ENCODE measurements at regions not wholly inside any gene's neighbourhood (a gene's known extent, or its start where the extent isn't known, plus 50 kb on each side); places are given as distances from the start of the nearest gene placed in this dataset.

- no peaks in the 10 kb centered on the region for H4K20me1 ChIP-seq (ENCODE audit: control insufficient read depth, insufficient read depth)
- SMC1A ChIA-PET (ENCODE audit: uncharacterized antibody, unreplicated experiment) = interaction anchor here (1.4 kb wide), 1 partner anchor 16 kb away, joined by 3 read pairs; no protein-coding TSS in a partner anchor
- H3K9me3 ChIP-seq (replicated peaks; ENCODE audit: control insufficient read depth, insufficient read depth, low read length) = no peaks in the 10 kb centered on the region
- CTCF ChIA-PET = interaction anchor here (1.4 kb wide), 1 partner anchor 19 kb away, joined by 3 read pairs; no protein-coding TSS in a partner anchor
- whole genome bisulfite sequencing (ENCODE audit: insufficient coverage, insufficient replicate concordance, low lambda C conversion rate, missing lambda C conversion rate) = 8% methylated on average over 9 of the region's 9 CpGs
- no TSS peak for BruUV-seq (replicated peaks)
- TF ChIP-seq POLR2A (IDR thresholded peaks at IDR 0.05; ENCODE audit: low read depth, low read length) = no peak
- TF ChIP-seq RCOR1 (conservative IDR thresholded peaks at IDR 0.05; ENCODE audit: low read depth, low read length) = no peak
- no peak for TF ChIP-seq RUNX3 (IDR thresholded peaks at IDR 0.05; ENCODE audit: low read length)
- RAD21 ChIA-PET (ENCODE audit: unreplicated experiment) = no interaction called here
- no peak overlapping the region for H3K4me3 ChIP-seq
- H3K79me2 ChIP-seq (ENCODE audit: control insufficient read depth, insufficient read depth, low read length) = no peaks in the 10 kb centered on the region
- H3K27me3 ChIP-seq (replicated peaks in 1 of 2; ENCODE audit: control insufficient read depth in 2 of 2, insufficient read depth in 2 of 2, low read length in 1 of 2) = peaks cover 0 to 1% of the 10 kb centered on the region in 2 experiments; a peak in 1 of 4 replicates
- ATAC-seq = no peak
- POLR2A ChIA-PET = no interaction called here
- H2AFZ ChIP-seq (ENCODE audit: control insufficient read depth, low read depth, low read length) = no peak overlapping the region
- FAIRE-seq = no peak
- H3K4me1 ChIP-seq (ENCODE audit: control insufficient read depth, insufficient read depth, low read length) = no peaks in the 10 kb centered on the region
- H3K9ac ChIP-seq (ENCODE audit: control insufficient read depth, insufficient read depth, low read length) = no peak overlapping the region
- intact Hi-C loops (cut with micrococcal nuclease; ENCODE audit: unreplicated experiment) = no loop called here
- H3K27ac ChIP-seq (ENCODE audit: control insufficient read depth, insufficient read depth) = no peak overlapping the region
- H3K36me3 ChIP-seq (ENCODE audit: control insufficient read depth in 2 of 2, insufficient read depth in 2 of 2, low read length in 1 of 2) = no peaks in the 10 kb centered on the region
- no peak overlapping the region for H3K4me2 ChIP-seq (ENCODE audit: control insufficient read depth, insufficient read depth)
- in situ Hi-C loops (cut with MboI) = no loop called here
- DNase-seq (ENCODE audit: low read depth, low spot score) = no peak
Observed at GRCh38 chr1:201678264-201679101, 139.6 kb downstream of the NAV1 start.

GRCh38 chr1:201681375-201681774 is 142.4 kb downstream of the NAV1 start:
- Histone ChIP-seq H2AFZ (ENCODE audit: control insufficient read depth, low read depth, low read length) (no peak overlapping the region), H3K27me3 (replicated peaks in 1 of 2; ENCODE audit: control insufficient read depth in 2 of 2, insufficient read depth in 2 of 2, low read length in 1 of 2) (peaks cover 0 to 1% of the 10 kb centered on the region in 2 experiments; a peak in 3 of 4 replicates), H3K79me2 (ENCODE audit: control insufficient read depth, insufficient read depth, low read length) (no peaks in the 10 kb centered on the region), H3K4me3 (no peak overlapping the region), H4K20me1 (ENCODE audit: control insufficient read depth, insufficient read depth) (no peaks in the 10 kb centered on the region), H3K4me1 (ENCODE audit: control insufficient read depth, insufficient read depth, low read length) (no peaks in the 10 kb centered on the region), H3K9ac (ENCODE audit: control insufficient read depth, insufficient read depth, low read length) (no peak overlapping the region), H3K36me3 (ENCODE audit: control insufficient read depth in 2 of 2, insufficient read depth in 2 of 2, low read length in 1 of 2) (no peaks in the 10 kb centered on the region), H3K4me2 (ENCODE audit: control insufficient read depth, insufficient read depth) (no peak overlapping the region), H3K27ac (ENCODE audit: control insufficient read depth, insufficient read depth) (no peak overlapping the region), H3K9me3 (replicated peaks; ENCODE audit: control insufficient read depth, insufficient read depth, low read length) (no peaks in the 10 kb centered on the region)
- DNase-seq (ENCODE audit: low read depth, low spot score) = no peak
- SMC1A ChIA-PET (ENCODE audit: uncharacterized antibody, unreplicated experiment) = no interaction called here
- CTCF ChIA-PET = interaction anchor here (1.7 kb wide), 1 partner anchor 122 kb away, joined by 5 read pairs; no protein-coding TSS in a partner anchor
- FAIRE-seq = no peak
- 17% methylated on average over 8 of the region's 8 CpGs for WGBS (ENCODE audit: insufficient coverage, insufficient replicate concordance, low lambda C conversion rate, missing lambda C conversion rate)
- no peak for ATAC-seq
- intact Hi-C loops (cut with micrococcal nuclease; ENCODE audit: unreplicated experiment) = no loop called here
- RAD21 ChIA-PET (ENCODE audit: unreplicated experiment) = no interaction called here
- in situ Hi-C loops (cut with MboI) = no loop called here
- POLR2A ChIA-PET = no interaction called here
- no TSS peak for BruUV-seq (replicated peaks)
- TF ChIP-seq IRF5 (IDR thresholded peaks at IDR 0.05; ENCODE audit: borderline replicate concordance) (no peak), JUNB (IDR thresholded peaks at IDR 0.05) (no peak), ZBTB33 (IDR thresholded peaks at IDR 0.05) (no peak), ASH2L (IDR thresholded peaks at IDR 0.05; ENCODE audit: borderline replicate concordance, low read depth) (no peak), MEF2B (IDR thresholded peaks at IDR 0.05; ENCODE audit: partially characterized antibody, poor library complexity, severe bottlenecking) (no peak), USF1 (IDR thresholded peaks at IDR 0.05; ENCODE audit: borderline replicate concordance, extremely low read length, insufficient read depth, low read depth, low read length) (no peak)

Data from GM12878 (cell line).